Chondrocyte (in vitro differentiated cells): ENCODE measurements at regions not wholly inside any gene's neighbourhood (a gene's known extent, or its start where the extent isn't known, plus 50 kb on each side); places are given as distances from the start of the nearest gene placed in this dataset.
"Not testable (repeated sequence)": the region's sequence is repeated elsewhere in the genome, so short reads cannot be mapped to it uniquely, and the experiment has no call there.

Source experiments
- DNase-seq: peaks from one replicate; pipeline ENCODE4 v3.0.0; 2021; ENCODE audit warnings: mixed read lengths, low spot score
- H3K27ac Mint-ChIP-seq: one replicate; pipeline ENCODE4 v1.8.0; 2021; ENCODE audit warnings: mild to moderate bottlenecking, moderate library complexity, mixed read lengths; ENCODE audit not compliant: unreplicated experiment
- H3K27me3 Mint-ChIP-seq: 2 replicates; pipeline ENCODE4 v1.8.0; 2021; ENCODE audit warnings: low read depth, mixed read lengths
- H3K36me3 Mint-ChIP-seq: 2 replicates; pipeline ENCODE4 v1.8.0; 2021; ENCODE audit warnings: low read depth, mixed read lengths
- H3K4me1 Mint-ChIP-seq: 2 replicates; pipeline ENCODE4 v1.8.0; 2021; ENCODE audit warnings: low read depth, mild to moderate bottlenecking, mixed read lengths
- H3K4me3 Mint-ChIP-seq: one replicate; pipeline ENCODE4 v1.8.0; 2021; ENCODE audit warnings: mild to moderate bottlenecking, moderate library complexity, mixed read lengths; ENCODE audit not compliant: unreplicated experiment
- H3K9me3 Mint-ChIP-seq: 2 replicates; pipeline ENCODE4 v1.8.0; 2021; ENCODE audit warnings: low read depth, mixed read lengths
- TF ChIP-seq, protein P1 (sequence below): fragments of 200-600 bp; sonication (generic); IDR thresholded peaks from 2 replicates; pipeline ENCODE4 v1.5.0; 2021; ENCODE audit warnings: antibody characterized with exemption, mild to moderate bottlenecking, moderate library complexity

- no peak for DNase-seq
- H3K27ac Mint-ChIP-seq = no peak overlapping the region
- no peaks in the 10 kb centered on the region for H3K4me1 Mint-ChIP-seq
- TF ChIP-seq, protein P1, sequence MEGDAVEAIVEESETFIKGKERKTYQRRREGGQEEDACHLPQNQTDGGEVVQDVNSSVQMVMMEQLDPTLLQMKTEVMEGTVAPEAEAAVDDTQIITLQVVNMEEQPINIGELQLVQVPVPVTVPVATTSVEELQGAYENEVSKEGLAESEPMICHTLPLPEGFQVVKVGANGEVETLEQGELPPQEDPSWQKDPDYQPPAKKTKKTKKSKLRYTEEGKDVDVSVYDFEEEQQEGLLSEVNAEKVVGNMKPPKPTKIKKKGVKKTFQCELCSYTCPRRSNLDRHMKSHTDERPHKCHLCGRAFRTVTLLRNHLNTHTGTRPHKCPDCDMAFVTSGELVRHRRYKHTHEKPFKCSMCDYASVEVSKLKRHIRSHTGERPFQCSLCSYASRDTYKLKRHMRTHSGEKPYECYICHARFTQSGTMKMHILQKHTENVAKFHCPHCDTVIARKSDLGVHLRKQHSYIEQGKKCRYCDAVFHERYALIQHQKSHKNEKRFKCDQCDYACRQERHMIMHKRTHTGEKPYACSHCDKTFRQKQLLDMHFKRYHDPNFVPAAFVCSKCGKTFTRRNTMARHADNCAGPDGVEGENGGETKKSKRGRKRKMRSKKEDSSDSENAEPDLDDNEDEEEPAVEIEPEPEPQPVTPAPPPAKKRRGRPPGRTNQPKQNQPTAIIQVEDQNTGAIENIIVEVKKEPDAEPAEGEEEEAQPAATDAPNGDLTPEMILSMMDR = no peak
- H3K4me3 Mint-ChIP-seq = no peak overlapping the region
- peaks cover 17% of the 10 kb centered on the region for H3K9me3 Mint-ChIP-seq
- H3K36me3 Mint-ChIP-seq = peaks cover 2% of the 10 kb centered on the region
- no peaks in the 10 kb centered on the region for H3K27me3 Mint-ChIP-seq
Measured at GRCh38 chr14:34283590-34283989, 178.4 kb downstream of the SPTSSA start.

DNA sequence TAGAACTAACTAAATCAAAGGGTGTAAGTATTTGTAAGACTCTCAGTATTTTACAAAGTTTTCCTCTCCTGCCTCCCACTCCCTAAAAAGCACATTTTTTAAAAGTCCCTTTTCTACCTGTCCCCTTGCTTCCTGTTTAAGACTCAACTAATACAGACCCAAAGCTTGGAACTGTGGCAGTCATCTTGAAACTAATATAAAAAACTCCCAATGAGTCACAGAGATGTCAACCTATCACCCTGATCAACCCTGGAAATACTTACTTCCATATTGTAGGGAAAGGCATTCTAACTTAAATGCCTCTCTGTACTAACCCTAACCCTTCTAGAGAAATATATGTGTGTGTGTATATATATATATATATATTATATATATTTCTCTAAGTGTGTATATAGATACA is 184.8 kb downstream of the SPTSSA start:
- no peak overlapping the region for H3K4me3 Mint-ChIP-seq
- H3K27me3 Mint-ChIP-seq = no peaks in the 10 kb centered on the region
- no peaks in the 10 kb centered on the region for H3K4me1 Mint-ChIP-seq
- peaks cover 7% of the 10 kb centered on the region for H3K9me3 Mint-ChIP-seq
- H3K36me3 Mint-ChIP-seq = peaks cover 2% of the 10 kb centered on the region
- DNase-seq = no peak
- TF ChIP-seq, protein P1 = no peak
- no peak overlapping the region for H3K27ac Mint-ChIP-seq

DNA sequence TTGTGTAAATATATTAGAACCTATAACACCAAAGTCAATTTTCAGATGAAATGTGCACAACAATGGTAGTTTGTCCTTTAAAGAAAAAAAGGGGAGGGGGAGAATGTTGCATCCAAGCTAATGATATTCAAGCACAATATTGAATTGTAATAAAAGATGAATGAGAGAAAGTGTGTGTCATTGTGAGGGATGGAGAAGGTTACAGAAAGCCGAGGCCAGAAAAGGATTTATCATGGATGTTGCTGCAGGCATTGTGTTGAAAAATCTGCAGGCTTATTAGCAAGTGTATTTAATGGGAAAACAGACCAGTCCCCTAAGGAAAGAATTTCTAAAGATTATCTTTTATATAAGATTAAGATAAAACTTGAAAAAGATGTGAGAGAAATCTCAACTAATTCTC is 186.5 kb downstream of the SPTSSA start:
- H3K4me1 Mint-ChIP-seq = no peaks in the 10 kb centered on the region
- DNase-seq = no peak
- H3K9me3 Mint-ChIP-seq = peaks cover 1% of the 10 kb centered on the region
- H3K27me3 Mint-ChIP-seq = peaks cover 3% of the 10 kb centered on the region
- TF ChIP-seq, protein P1 = no peak
- peaks cover 1% of the 10 kb centered on the region for H3K36me3 Mint-ChIP-seq
- H3K4me3 Mint-ChIP-seq = no peak overlapping the region
- no peak overlapping the region for H3K27ac Mint-ChIP-seq

DNA sequence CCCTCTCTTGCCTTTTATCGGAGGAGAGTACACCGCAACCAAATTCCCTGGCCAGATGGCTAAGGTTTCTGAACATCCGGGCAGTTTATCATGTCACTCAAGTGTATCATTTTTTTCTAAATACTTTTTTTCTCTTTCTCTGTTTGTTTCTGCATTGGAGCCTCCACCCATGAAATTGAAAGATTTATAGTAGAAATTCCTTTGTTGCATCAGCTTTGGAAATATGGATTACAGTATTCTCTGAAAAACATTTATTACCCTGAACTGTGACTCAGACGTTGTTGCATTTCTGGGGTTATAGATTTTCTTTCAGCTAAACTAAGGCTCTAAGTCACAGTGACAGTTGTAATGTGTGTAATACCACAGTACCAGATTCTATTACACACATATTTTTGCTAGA is 187.0 kb downstream of the SPTSSA start:
- Mint-ChIP-seq H3K4me1 (no peaks in the 10 kb centered on the region), H3K36me3 (peaks cover 1% of the 10 kb centered on the region), H3K9me3 (no peaks in the 10 kb centered on the region), H3K27me3 (peaks cover 3% of the 10 kb centered on the region), H3K27ac (no peak overlapping the region), H3K4me3 (no peak overlapping the region)
- no peak for DNase-seq
- TF ChIP-seq, protein P1 = no peak

- H3K36me3 Mint-ChIP-seq, H3K4me3 Mint-ChIP-seq, H3K9me3 Mint-ChIP-seq, H3K27ac Mint-ChIP-seq, DNase-seq, H3K4me1 Mint-ChIP-seq: not testable (repeated sequence)
- H3K27me3 Mint-ChIP-seq = peaks cover 12% of the 10 kb centered on the region
Measured at GRCh38 chr14:34273716-34274115, 188.3 kb downstream of the SPTSSA start.

DNA sequence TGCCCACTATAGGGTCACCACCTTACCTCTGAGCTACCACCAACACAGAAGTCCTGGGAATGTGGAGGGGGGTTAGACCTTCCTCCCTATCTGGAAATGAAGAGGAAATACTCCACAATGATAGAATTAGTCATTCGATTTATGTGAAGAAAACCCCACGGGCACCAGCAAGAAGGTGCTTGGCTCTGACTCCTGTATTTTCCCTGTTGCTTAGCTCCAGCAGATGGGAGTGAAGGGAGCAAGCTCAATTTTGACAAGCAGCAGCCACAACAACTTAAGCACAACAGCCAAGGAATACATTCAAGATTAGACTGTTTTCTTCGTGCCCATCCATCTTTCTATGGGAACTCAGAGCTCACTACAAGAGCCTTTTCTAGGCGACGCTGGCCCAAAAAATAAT is 191.7 kb downstream of the SPTSSA start:
- Mint-ChIP-seq H3K36me3 (peaks cover 1% of the 10 kb centered on the region), H3K4me1 (no peaks in the 10 kb centered on the region), H3K4me3 (no peak overlapping the region), H3K27me3 (peaks cover 14% of the 10 kb centered on the region), H3K9me3 (peaks cover 4% of the 10 kb centered on the region), H3K27ac (no peak overlapping the region)
- TF ChIP-seq, protein P1 = no peak
- DNase-seq = no peak
